ENCODE measurements at regions not wholly inside any gene's neighbourhood (a gene's known extent, or its start where the extent isn't known, plus 50 kb on each side); places are given as distances from the start of the nearest gene placed in this dataset.

GRCh38 chr2:58890865-58891525, 649.9 kb upstream of the FANCL start:
- ChIA-PET POLR2A (no interaction called here), CTCF (no interaction called here)
- DNase-seq (ENCODE audit: extremely low spot score), result no peak
- TF ChIP-seq ELF4 (IDR thresholded peaks at IDR 0.05), result no peak
- TF ChIP-seq SUZ12 (IDR thresholded peaks at IDR 0.05), result no peak
- TF ChIP-seq HDGF (IDR thresholded peaks at IDR 0.05; ENCODE audit: borderline replicate concordance), result no peak
- TF ChIP-seq LEF1 (IDR thresholded peaks at IDR 0.05; ENCODE audit: borderline replicate concordance), result no peak
- TF ChIP-seq FOXK2 (IDR thresholded peaks at IDR 0.05), result no peak
- TF ChIP-seq SP1 (IDR thresholded peaks at IDR 0.05), result no peak
- no peak for TF ChIP-seq FOXM1 (IDR thresholded peaks at IDR 0.05; ENCODE audit: borderline replicate concordance)
- no peak for TF ChIP-seq PKNOX1 (IDR thresholded peaks at IDR 0.05)
- no peak for TF ChIP-seq L3MBTL2 (conservative IDR thresholded peaks at IDR 0.05)
- TF ChIP-seq TARDBP (IDR thresholded peaks at IDR 0.05), result no peak
- TF ChIP-seq FOXA1 (IDR thresholded peaks at IDR 0.05), result no peak
- TF ChIP-seq NFRKB (IDR thresholded peaks at IDR 0.05), result no peak
- TF ChIP-seq BHLHE40 (IDR thresholded peaks at IDR 0.05; ENCODE audit: borderline replicate concordance), result no peak
- no peak for TF ChIP-seq ZNF384 (IDR thresholded peaks at IDR 0.05)
- no peak for TF ChIP-seq CTBP1 (IDR thresholded peaks at IDR 0.05; ENCODE audit: borderline replicate concordance)
- TF ChIP-seq ARNT (IDR thresholded peaks at IDR 0.05), result no peak

- ChIA-PET CTCF (no interaction called here), POLR2A (no interaction called here)
- no peak for TF ChIP-seq L3MBTL2 (conservative IDR thresholded peaks at IDR 0.05)
- TF ChIP-seq PKNOX1 (IDR thresholded peaks at IDR 0.05), result no peak
- TF ChIP-seq SP1 (IDR thresholded peaks at IDR 0.05), result no peak
- TF ChIP-seq BHLHE40 (IDR thresholded peaks at IDR 0.05; ENCODE audit: borderline replicate concordance), result no peak
- TF ChIP-seq SUZ12 (IDR thresholded peaks at IDR 0.05), result no peak
- no peak for TF ChIP-seq TARDBP (IDR thresholded peaks at IDR 0.05)
- no peak for TF ChIP-seq ARNT (IDR thresholded peaks at IDR 0.05)
- TF ChIP-seq CTBP1 (IDR thresholded peaks at IDR 0.05; ENCODE audit: borderline replicate concordance), result no peak
- TF ChIP-seq FOXM1 (IDR thresholded peaks at IDR 0.05; ENCODE audit: borderline replicate concordance), result no peak
- no peak for TF ChIP-seq NFRKB (IDR thresholded peaks at IDR 0.05)
- TF ChIP-seq LEF1 (IDR thresholded peaks at IDR 0.05; ENCODE audit: borderline replicate concordance), result no peak
- no peak for TF ChIP-seq ZNF384 (IDR thresholded peaks at IDR 0.05)
- TF ChIP-seq HDGF (IDR thresholded peaks at IDR 0.05; ENCODE audit: borderline replicate concordance), result no peak
- no peak for TF ChIP-seq FOXK2 (IDR thresholded peaks at IDR 0.05)
- TF ChIP-seq ELF4 (IDR thresholded peaks at IDR 0.05), result no peak
- TF ChIP-seq FOXA1 (IDR thresholded peaks at IDR 0.05), result no peak
- DNase-seq (ENCODE audit: extremely low spot score), result no peak
Measured at GRCh38 chr2:58886009-58886408, 644.9 kb upstream of the FANCL start.

- ChIA-PET POLR2A (no interaction called here), CTCF (no interaction called here)
- no peak for TF ChIP-seq CTBP1 (IDR thresholded peaks at IDR 0.05; ENCODE audit: borderline replicate concordance)
- no peak for DNase-seq (ENCODE audit: extremely low spot score)
Measured at GRCh38 chr2:58879834-58880233, 638.7 kb upstream of the FANCL start.

- POLR2A ChIA-PET, result no interaction called here
- no peak for DNase-seq (ENCODE audit: extremely low spot score)
- CTCF ChIA-PET, result no interaction called here
- TF ChIP-seq BHLHE40 (IDR thresholded peaks at IDR 0.05; ENCODE audit: borderline replicate concordance) (no peak), ELF4 (IDR thresholded peaks at IDR 0.05) (no peak), NFRKB (IDR thresholded peaks at IDR 0.05) (no peak), LEF1 (IDR thresholded peaks at IDR 0.05; ENCODE audit: borderline replicate concordance) (no peak), FOXM1 (IDR thresholded peaks at IDR 0.05; ENCODE audit: borderline replicate concordance) (no peak), CTBP1 (IDR thresholded peaks at IDR 0.05; ENCODE audit: borderline replicate concordance) (no peak), SUZ12 (IDR thresholded peaks at IDR 0.05) (no peak), FOXA1 (IDR thresholded peaks at IDR 0.05) (no peak), L3MBTL2 (conservative IDR thresholded peaks at IDR 0.05) (no peak), TARDBP (IDR thresholded peaks at IDR 0.05) (no peak), SP1 (IDR thresholded peaks at IDR 0.05) (no peak), FOXK2 (IDR thresholded peaks at IDR 0.05) (no peak), ARNT (IDR thresholded peaks at IDR 0.05) (no peak), HDGF (IDR thresholded peaks at IDR 0.05; ENCODE audit: borderline replicate concordance) (no peak), PKNOX1 (IDR thresholded peaks at IDR 0.05) (no peak), ZNF384 (IDR thresholded peaks at IDR 0.05) (no peak)
Measured at GRCh38 chr2:58878778-58879177, 637.7 kb upstream of the FANCL start.

GRCh38 chr2:58876126-58876525, 635.0 kb upstream of the FANCL start:
- no peak for DNase-seq (ENCODE audit: extremely low spot score)
- CTCF ChIA-PET, result no interaction called here
- TF ChIP-seq LEF1 (IDR thresholded peaks at IDR 0.05; ENCODE audit: borderline replicate concordance) (no peak), ARNT (IDR thresholded peaks at IDR 0.05) (no peak), TARDBP (IDR thresholded peaks at IDR 0.05) (no peak), NFRKB (IDR thresholded peaks at IDR 0.05) (no peak), ELF4 (IDR thresholded peaks at IDR 0.05) (no peak), SP1 (IDR thresholded peaks at IDR 0.05) (no peak), ZNF384 (IDR thresholded peaks at IDR 0.05) (no peak), BHLHE40 (IDR thresholded peaks at IDR 0.05; ENCODE audit: borderline replicate concordance) (no peak), L3MBTL2 (conservative IDR thresholded peaks at IDR 0.05) (no peak), FOXA1 (IDR thresholded peaks at IDR 0.05) (no peak), SUZ12 (IDR thresholded peaks at IDR 0.05) (no peak), CTBP1 (IDR thresholded peaks at IDR 0.05; ENCODE audit: borderline replicate concordance) (no peak), FOXK2 (IDR thresholded peaks at IDR 0.05) (no peak), HDGF (IDR thresholded peaks at IDR 0.05; ENCODE audit: borderline replicate concordance) (no peak), PKNOX1 (IDR thresholded peaks at IDR 0.05) (no peak), FOXM1 (IDR thresholded peaks at IDR 0.05; ENCODE audit: borderline replicate concordance) (no peak)
- POLR2A ChIA-PET, result no interaction called here

Data from HEK293T (cell line).